ENCODE measurements at regions not wholly inside any gene's neighbourhood (a gene's known extent, or its start where the extent isn't known, plus 50 kb on each side); places are given as distances from the start of the nearest gene placed in this dataset.

DNA sequence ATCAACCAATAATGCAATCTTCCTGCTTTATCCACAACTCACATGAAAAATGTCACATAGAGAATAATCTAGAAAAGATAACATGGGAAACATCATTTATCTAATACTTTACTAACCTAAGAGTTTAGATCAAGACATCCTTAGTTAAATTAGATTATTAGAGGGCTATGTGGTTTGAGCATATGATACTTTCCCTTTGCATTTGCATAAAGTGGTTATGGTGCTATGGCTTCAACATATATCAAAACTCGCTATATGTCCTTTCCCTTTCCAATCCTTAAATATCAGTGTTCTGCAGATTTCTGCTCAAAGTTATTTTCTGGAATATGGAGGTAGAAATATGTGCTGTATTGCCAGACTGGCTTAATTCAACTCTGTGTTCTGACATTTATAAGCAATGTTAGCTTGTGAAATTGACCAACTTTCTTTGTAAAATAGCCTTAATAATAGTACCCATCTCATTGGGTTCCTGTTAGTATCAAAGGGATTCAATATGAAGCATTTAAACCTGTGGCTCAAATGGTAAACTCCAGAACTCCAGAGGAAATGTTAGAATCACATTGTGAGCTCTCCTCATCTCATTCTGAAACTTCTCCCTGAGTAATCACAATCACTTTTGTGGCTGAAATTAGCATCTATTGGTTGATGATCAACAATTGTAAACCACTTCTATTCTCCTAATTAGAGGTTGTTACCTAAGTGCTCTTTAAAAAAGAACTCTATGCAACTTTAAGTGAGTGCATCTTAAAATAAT, 1089.9 kb upstream of the SLC39A10 start:
- BruUV-seq (replicated peaks): no TSS peak
- CTCF ChIA-PET: no interaction called here
- TF ChIP-seq, protein P1, sequence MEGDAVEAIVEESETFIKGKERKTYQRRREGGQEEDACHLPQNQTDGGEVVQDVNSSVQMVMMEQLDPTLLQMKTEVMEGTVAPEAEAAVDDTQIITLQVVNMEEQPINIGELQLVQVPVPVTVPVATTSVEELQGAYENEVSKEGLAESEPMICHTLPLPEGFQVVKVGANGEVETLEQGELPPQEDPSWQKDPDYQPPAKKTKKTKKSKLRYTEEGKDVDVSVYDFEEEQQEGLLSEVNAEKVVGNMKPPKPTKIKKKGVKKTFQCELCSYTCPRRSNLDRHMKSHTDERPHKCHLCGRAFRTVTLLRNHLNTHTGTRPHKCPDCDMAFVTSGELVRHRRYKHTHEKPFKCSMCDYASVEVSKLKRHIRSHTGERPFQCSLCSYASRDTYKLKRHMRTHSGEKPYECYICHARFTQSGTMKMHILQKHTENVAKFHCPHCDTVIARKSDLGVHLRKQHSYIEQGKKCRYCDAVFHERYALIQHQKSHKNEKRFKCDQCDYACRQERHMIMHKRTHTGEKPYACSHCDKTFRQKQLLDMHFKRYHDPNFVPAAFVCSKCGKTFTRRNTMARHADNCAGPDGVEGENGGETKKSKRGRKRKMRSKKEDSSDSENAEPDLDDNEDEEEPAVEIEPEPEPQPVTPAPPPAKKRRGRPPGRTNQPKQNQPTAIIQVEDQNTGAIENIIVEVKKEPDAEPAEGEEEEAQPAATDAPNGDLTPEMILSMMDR (conservative IDR thresholded peaks at IDR 0.05): no peak
- TF ChIP-seq EZH2 (IDR thresholded peaks at IDR 0.05; ENCODE audit: low read depth): no peak
- DNase-seq: no peak
- Histone ChIP-seq H3K4me2 (no peak overlapping the region), H3F3A (ENCODE audit: insufficient read depth, low read depth) (no peaks in the 10 kb centered on the region), H3K27me3 (ENCODE audit: insufficient read depth, low read depth) (no peaks in the 10 kb centered on the region), H3K9me2 (ENCODE audit: insufficient read depth) (no peaks in the 10 kb centered on the region), H3K79me2 (ENCODE audit: low read depth) (no peaks in the 10 kb centered on the region), H3K4me1 (replicated peaks; ENCODE audit: insufficient read depth) (no peaks in the 10 kb centered on the region), H3K4me3 (no peak overlapping the region), H3K9me3 (ENCODE audit: insufficient read depth, low read depth) (no peaks in the 10 kb centered on the region), H3K36me3 (ENCODE audit: low read depth) (no peaks in the 10 kb centered on the region), H3K27ac (no peak overlapping the region), H4K20me1 (ENCODE audit: insufficient read depth) (no peaks in the 10 kb centered on the region), H2AFZ (no peak overlapping the region)
- intact Hi-C loops (cut with micrococcal nuclease; ENCODE audit: unreplicated experiment): no loop called here
- POLR2A ChIA-PET (ENCODE audit: unreplicated experiment): interaction anchor here (0.6 kb wide), 1 partner anchor 663 kb away, joined by 4 read pairs; no protein-coding TSS in a partner anchor

DNA sequence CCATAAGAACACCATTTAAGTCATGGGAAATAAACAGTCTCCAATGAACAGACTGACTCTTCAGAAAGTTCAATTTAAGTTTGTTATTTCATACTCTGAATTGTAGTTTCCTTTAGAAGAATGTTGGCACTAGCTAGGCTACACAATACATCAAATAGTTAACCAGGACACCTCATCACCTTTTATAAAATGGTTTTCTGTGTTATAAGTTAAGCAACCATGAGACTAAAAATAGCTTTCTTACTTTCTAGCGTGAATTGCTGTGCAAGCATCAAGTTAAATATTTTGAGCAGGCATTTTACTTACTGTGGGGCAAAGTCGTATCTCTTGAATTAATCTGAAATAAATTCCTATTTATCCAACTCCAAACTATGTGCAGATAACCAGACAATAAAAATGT, 1092.6 kb upstream of the SLC39A10 start:
- ChIA-PET POLR2A (ENCODE audit: unreplicated experiment) (no interaction called here), CTCF (no interaction called here)
- Histone ChIP-seq H3K9me2 (ENCODE audit: insufficient read depth) (no peaks in the 10 kb centered on the region), H3K9me3 (ENCODE audit: insufficient read depth, low read depth) (no peaks in the 10 kb centered on the region), H3K4me3 (no peak overlapping the region), H3K27me3 (ENCODE audit: insufficient read depth, low read depth) (no peaks in the 10 kb centered on the region), H3K4me1 (replicated peaks; ENCODE audit: insufficient read depth) (no peaks in the 10 kb centered on the region), H2AFZ (no peak overlapping the region), H3K36me3 (ENCODE audit: low read depth) (no peaks in the 10 kb centered on the region), H3K4me2 (no peak overlapping the region), H4K20me1 (ENCODE audit: insufficient read depth) (no peaks in the 10 kb centered on the region), H3K79me2 (ENCODE audit: low read depth) (no peaks in the 10 kb centered on the region), H3K27ac (no peak overlapping the region), H3F3A (ENCODE audit: insufficient read depth, low read depth) (no peaks in the 10 kb centered on the region)
- no peak for DNase-seq
- intact Hi-C loops (cut with micrococcal nuclease; ENCODE audit: unreplicated experiment): no loop called here
- TF ChIP-seq, protein P1 (conservative IDR thresholded peaks at IDR 0.05): no peak
- TF ChIP-seq EZH2 (IDR thresholded peaks at IDR 0.05; ENCODE audit: low read depth): no peak
- no TSS peak for BruUV-seq (replicated peaks)

DNA sequence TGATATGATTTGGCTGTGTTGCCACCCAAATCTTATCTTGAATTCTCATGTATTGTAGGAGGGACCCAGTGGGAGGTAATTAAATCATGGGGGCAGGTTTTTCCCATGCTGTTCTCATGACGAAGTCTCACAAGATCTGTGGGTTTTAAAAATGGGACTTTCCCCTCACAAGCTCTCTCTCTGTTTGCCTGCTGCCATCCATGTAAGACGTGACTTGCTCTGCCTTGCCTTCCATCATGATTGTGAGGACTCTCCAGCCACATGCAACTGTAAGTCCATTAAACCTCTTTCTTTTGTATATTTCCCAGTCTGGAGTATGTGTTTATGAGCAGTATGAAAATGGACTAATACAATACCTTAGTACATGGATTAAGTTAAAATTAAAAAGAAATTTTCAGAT, 1094.7 kb upstream of the SLC39A10 start:
- no peaks in the 10 kb centered on the region for H4K20me1 ChIP-seq (ENCODE audit: insufficient read depth)
- no peaks in the 10 kb centered on the region for H3K9me3 ChIP-seq (ENCODE audit: insufficient read depth, low read depth)
- no peak overlapping the region for H3K4me3 ChIP-seq
- no peak overlapping the region for H2AFZ ChIP-seq
- ChIA-PET POLR2A (ENCODE audit: unreplicated experiment) (no interaction called here), CTCF (no interaction called here)
- no peak for DNase-seq
- no TSS peak for BruUV-seq (replicated peaks)
- intact Hi-C loops (cut with micrococcal nuclease; ENCODE audit: unreplicated experiment): no loop called here
- no peak overlapping the region for H3K4me2 ChIP-seq
- H3K79me2 ChIP-seq (ENCODE audit: low read depth): no peaks in the 10 kb centered on the region
- H3K36me3 ChIP-seq (ENCODE audit: low read depth): no peaks in the 10 kb centered on the region
- TF ChIP-seq, protein P1 (conservative IDR thresholded peaks at IDR 0.05): no peak
- TF ChIP-seq EZH2 (IDR thresholded peaks at IDR 0.05; ENCODE audit: low read depth): no peak
- no peaks in the 10 kb centered on the region for H3K9me2 ChIP-seq (ENCODE audit: insufficient read depth)
- no peaks in the 10 kb centered on the region for H3K27me3 ChIP-seq (ENCODE audit: insufficient read depth, low read depth)
- H3K4me1 ChIP-seq (replicated peaks; ENCODE audit: insufficient read depth): no peaks in the 10 kb centered on the region
- no peaks in the 10 kb centered on the region for H3F3A ChIP-seq (ENCODE audit: insufficient read depth, low read depth)
- no peak overlapping the region for H3K27ac ChIP-seq

Data from PC-9 (cell line).